Left lung (tissue), 4 donors: ENCODE measurements at regions not wholly inside any gene's neighbourhood (a gene's known extent, or its start where the extent isn't known, plus 50 kb on each side); places are given as distances from the start of the nearest gene placed in this dataset.

ENCODE experiments used
- ATAC-seq: fragments of 200-7000 bp; cut with Tn5 transposase; one replicate; pipeline ENCODE4 v1.9.1; 2020; ENCODE audit warnings: moderate library complexity
- DNase-seq, 4 donors: peaks; one replicate each; pipeline ENCODE4 v3.0.0-alpha.2; 2013 to 2020
- H3K27ac ChIP-seq, 2 donors: fragments of 200-600 bp; sonication (generic) in 1 of 2; one replicate each; pipeline versions ENCODE4 v1.5.0 to v1.8.0; 2020 to 2021
- H3K27me3 ChIP-seq, 2 donors: fragments of 200-600 bp; sonication (generic) in 1 of 2; one replicate each; pipeline versions ENCODE4 v1.5.0 to v1.8.0; 2020 to 2021
- H3K36me3 ChIP-seq, 2 donors: fragments of 200-600 bp; sonication (generic) in 1 of 2; one replicate each; pipeline versions ENCODE4 v1.5.0 to v1.8.0; 2020 to 2021
- H3K4me1 ChIP-seq, 2 donors: fragments of 200-600 bp; one replicate each; pipeline ENCODE4 v1.8.0; 2021
- H3K4me3 ChIP-seq, 2 donors: fragments of 200-600 bp; sonication (generic) in 1 of 2; one replicate each; pipeline versions ENCODE4 v1.5.0 to v1.8.0; 2020 to 2021; ENCODE audit warnings: mild to moderate bottlenecking in 1 of 2
- H3K9me3 ChIP-seq, 2 donors: fragments of 200-600 bp; sonication (generic) in 1 of 2; one replicate each; pipeline versions ENCODE4 v1.5.0 to v1.8.0; 2020 to 2021
- intact Hi-C, 2 donors: fragments of 100-400 bp; cut with DNase I; formaldehyde crosslinking; loops; one replicate each; pipeline versions ENCODE4 v1.11.2 to v1.14.2; 2022
- TF ChIP-seq, protein P1 (sequence below), 2 donors: fragments of 200-600 bp; sonication (generic) in 1 of 2; IDR thresholded peaks; one replicate each; pipeline versions ENCODE4 v1.5.0 to v1.8.0; 2021; ENCODE audit warnings: antibody characterized with exemption in 2 of 2
- donor health status: DM: no; HTN: yes; CAD: no.
- donor health status: DM: no; HTN: no; CAD: no.

DNA sequence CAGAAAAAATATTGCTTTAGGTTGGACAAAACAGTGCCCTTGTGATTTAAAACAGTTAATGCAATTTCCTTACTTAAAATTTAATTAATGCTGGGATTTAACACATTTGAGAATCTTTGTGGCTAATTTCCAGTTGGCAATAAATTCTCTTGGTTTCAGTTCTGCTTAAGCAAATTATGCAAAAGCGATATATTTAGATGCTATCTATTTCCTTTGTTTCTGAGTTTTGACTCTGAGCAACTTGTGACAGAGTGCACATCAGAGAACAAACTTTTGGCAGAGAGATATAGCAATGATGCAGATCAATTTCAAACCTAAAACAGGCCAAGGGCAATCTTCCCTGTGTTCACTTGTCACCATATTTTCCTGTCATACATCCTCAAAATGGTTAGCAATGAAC is 933.6 kb upstream of the ZWINT start:
- ATAC-seq = no peak
- Histone ChIP-seq H3K4me1 (no peaks in the 10 kb centered on the region), H3K27me3 (no peaks in the 10 kb centered on the region), H3K9me3 (no peaks in the 10 kb centered on the region), H3K4me3 (no peak overlapping the region), H3K36me3 (no peaks in the 10 kb centered on the region), H3K27ac (no peak overlapping the region)
- TF ChIP-seq, protein P1, sequence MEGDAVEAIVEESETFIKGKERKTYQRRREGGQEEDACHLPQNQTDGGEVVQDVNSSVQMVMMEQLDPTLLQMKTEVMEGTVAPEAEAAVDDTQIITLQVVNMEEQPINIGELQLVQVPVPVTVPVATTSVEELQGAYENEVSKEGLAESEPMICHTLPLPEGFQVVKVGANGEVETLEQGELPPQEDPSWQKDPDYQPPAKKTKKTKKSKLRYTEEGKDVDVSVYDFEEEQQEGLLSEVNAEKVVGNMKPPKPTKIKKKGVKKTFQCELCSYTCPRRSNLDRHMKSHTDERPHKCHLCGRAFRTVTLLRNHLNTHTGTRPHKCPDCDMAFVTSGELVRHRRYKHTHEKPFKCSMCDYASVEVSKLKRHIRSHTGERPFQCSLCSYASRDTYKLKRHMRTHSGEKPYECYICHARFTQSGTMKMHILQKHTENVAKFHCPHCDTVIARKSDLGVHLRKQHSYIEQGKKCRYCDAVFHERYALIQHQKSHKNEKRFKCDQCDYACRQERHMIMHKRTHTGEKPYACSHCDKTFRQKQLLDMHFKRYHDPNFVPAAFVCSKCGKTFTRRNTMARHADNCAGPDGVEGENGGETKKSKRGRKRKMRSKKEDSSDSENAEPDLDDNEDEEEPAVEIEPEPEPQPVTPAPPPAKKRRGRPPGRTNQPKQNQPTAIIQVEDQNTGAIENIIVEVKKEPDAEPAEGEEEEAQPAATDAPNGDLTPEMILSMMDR (IDR thresholded peaks at IDR 0.05) = no peak
- intact Hi-C loops = no loop called here
- DNase-seq = no peak

DNA sequence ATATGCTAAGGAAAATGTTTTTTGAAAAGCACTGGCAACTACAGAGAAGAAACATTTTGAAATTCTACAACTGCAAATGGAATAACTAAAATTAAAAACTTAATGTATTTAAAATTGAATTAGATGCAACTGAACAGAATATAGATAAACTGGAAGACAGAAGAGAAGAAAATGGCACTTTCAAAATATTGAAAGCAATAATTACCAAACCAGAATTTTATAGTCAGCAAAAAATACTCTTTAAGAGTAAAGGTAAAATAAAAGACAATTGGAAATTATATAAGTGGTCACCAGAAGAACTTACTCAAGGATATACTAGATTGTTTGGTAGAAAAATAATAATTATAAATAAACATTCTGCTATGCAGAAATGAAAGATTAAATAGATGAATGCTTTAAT is 927.7 kb upstream of the ZWINT start:
- Histone ChIP-seq H3K4me1 (no peaks in the 10 kb centered on the region), H3K27ac (no peak overlapping the region), H3K27me3 (no peaks in the 10 kb centered on the region), H3K9me3 (no peaks in the 10 kb centered on the region), H3K4me3 (no peak overlapping the region), H3K36me3 (no peaks in the 10 kb centered on the region)
- intact Hi-C loops = no loop called here
- TF ChIP-seq, protein P1 (IDR thresholded peaks at IDR 0.05) = no peak
- DNase-seq (no peak), ATAC-seq (no peak)

DNA sequence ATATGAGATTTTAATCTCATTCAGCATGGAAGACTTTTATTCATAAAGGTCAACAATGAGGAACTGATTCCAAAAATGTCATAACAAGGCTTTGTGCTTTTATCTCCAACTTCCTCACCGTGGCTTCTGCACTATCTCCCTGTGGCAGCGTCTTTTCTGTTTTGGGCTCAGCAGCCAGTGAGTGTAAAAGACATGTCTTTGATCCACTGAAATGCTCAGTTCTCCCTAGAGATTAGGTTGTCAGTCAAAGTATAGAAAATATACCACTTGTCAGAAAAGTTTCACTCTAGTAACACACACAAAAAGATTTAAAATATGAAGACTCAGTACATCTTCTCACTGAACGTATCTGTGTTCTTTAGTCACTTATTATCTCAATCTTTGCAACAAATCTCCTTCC is 901.8 kb upstream of the ZWINT start:
- H3K4me1 ChIP-seq = no peaks in the 10 kb centered on the region
- no peaks in the 10 kb centered on the region for H3K9me3 ChIP-seq
- H3K36me3 ChIP-seq = no peaks in the 10 kb centered on the region
- intact Hi-C loops = no loop called here
- no peak for DNase-seq
- H3K27ac ChIP-seq = no peak overlapping the region
- ATAC-seq = no peak
- TF ChIP-seq, protein P1 (IDR thresholded peaks at IDR 0.05) = no peak
- no peaks in the 10 kb centered on the region for H3K27me3 ChIP-seq
- H3K4me3 ChIP-seq = no peak overlapping the region

DNA sequence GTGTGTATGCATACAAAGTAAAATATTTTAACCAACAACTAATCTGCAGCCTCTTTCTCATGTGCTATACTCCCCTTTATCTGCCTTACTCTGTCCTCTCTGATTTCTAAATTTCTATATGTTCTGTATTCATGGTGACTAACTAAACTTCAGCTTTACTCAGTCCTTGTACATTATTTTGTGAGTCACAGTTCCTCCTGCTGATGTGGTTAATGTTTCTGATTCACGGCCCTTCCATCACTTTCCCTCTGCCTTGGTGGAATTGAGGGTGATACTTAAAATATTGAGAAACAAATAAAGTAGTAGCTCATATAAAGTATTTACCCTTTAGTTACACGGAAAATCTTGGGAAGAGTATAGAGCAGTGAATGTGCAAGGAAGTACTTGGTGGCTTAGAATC is 899.1 kb upstream of the ZWINT start:
- H3K9me3 ChIP-seq = no peaks in the 10 kb centered on the region
- no peak overlapping the region for H3K4me3 ChIP-seq
- H3K4me1 ChIP-seq = no peaks in the 10 kb centered on the region
- intact Hi-C loops = no loop called here
- H3K27me3 ChIP-seq = no peaks in the 10 kb centered on the region
- no peak overlapping the region for H3K27ac ChIP-seq
- no peaks in the 10 kb centered on the region for H3K36me3 ChIP-seq
- DNase-seq = no peak
- no peak for ATAC-seq
- TF ChIP-seq, protein P1 (IDR thresholded peaks at IDR 0.05) = no peak

DNA sequence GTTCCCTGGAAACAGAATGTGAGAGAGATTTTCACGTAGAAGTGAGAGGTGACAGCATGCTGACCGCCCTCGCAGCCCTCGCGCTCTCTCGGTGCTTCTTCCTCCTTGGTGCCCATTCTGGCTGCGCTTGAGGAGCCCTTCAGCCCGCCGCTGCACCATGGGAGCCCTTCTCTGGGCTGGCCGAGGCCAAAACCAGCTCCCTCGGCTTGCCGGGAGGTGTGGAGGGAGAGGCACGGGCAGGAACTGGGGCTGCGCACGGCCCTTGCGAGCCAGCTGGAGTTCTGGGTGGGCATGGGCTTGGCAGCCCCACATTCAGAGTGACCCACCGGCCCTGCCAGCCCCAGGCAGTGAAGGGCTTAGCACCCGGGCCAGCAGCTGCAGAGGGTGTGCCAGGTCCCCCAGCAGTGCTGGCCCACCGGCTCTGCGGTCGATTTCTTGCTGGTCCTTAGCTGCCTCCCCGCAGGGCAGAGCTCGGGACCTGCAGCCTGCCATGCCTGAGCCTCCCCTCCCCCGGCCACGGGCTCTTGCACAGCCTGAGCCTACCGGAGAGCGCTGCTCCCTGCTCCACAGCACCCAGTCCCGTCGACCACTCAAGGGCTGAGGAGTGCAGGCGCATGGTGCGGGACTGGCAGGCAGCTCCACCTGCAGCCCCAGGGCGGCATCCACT is 888.7 kb upstream of the ZWINT start:
- DNase-seq (peak in 1 of 4 donors; percentile 77), ATAC-seq (no peak)
- Histone ChIP-seq H3K27ac (no peak overlapping the region), H3K4me3 (no peak overlapping the region), H3K36me3 (no peaks in the 10 kb centered on the region), H3K9me3 (peaks cover 0 to 5% of the 10 kb centered on the region in 2 donors), H3K27me3 (no peaks in the 10 kb centered on the region), H3K4me1 (no peaks in the 10 kb centered on the region)
- TF ChIP-seq, protein P1 (IDR thresholded peaks at IDR 0.05) = no peak
- intact Hi-C loops = no loop called here
